Breast epithelium (tissue), 3 donors: ENCODE measurements at regions not wholly inside any gene's neighbourhood (a gene's known extent, or its start where the extent isn't known, plus 50 kb on each side); places are given as distances from the start of the nearest gene placed in this dataset.

Experiments
- POLR2A ChIP-seq: fragments of 450-650 bp; IDR thresholded peaks from one replicate; pipeline ENCODE4 v1.6.1; 2016; ENCODE audit warnings: antibody characterized with exemption, mild to moderate bottlenecking, moderate library complexity
- POLR2AphosphoS5 ChIP-seq, 3 donors: sonication (generic); formaldehyde crosslinking; IDR thresholded peaks; one replicate each; pipeline ENCODE4 v1.6.1; 2017; ENCODE audit warnings: antibody characterized with exemption in 3 of 3
- TF ChIP-seq, protein P1 (sequence below), 3 donors: fragments of 450-650 bp; IDR thresholded peaks; one replicate each; pipeline ENCODE4 v1.5.1; 2016 to 2017; ENCODE audit warnings: antibody characterized with exemption in 3 of 3, mild to moderate bottlenecking in 3 of 3, moderate library complexity in 3 of 3

DNA sequence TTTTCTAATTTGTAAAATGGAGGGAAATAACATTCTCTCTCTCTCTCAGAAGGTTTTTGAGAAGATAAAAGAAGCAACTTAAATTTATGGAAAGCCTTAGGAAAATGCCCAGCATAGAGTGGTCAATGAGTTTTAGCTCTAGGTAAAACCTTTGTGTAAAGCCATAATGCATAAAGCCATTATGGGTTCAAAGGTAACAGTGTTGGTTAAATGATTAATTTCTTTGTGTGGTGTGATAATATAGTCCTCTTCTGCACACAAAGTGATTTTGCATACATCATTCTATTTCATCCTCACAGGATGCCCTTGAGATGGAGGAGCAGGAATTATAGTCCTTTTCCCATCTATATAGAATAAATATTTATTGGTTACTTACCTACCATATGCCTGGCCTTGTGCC is 602.9 kb downstream of the CSNK1G3 start:
- TF ChIP-seq POLR2A (no peak), POLR2AphosphoS5 (IDR thresholded peaks at IDR 0.05) (no peak)
- TF ChIP-seq, protein P1, sequence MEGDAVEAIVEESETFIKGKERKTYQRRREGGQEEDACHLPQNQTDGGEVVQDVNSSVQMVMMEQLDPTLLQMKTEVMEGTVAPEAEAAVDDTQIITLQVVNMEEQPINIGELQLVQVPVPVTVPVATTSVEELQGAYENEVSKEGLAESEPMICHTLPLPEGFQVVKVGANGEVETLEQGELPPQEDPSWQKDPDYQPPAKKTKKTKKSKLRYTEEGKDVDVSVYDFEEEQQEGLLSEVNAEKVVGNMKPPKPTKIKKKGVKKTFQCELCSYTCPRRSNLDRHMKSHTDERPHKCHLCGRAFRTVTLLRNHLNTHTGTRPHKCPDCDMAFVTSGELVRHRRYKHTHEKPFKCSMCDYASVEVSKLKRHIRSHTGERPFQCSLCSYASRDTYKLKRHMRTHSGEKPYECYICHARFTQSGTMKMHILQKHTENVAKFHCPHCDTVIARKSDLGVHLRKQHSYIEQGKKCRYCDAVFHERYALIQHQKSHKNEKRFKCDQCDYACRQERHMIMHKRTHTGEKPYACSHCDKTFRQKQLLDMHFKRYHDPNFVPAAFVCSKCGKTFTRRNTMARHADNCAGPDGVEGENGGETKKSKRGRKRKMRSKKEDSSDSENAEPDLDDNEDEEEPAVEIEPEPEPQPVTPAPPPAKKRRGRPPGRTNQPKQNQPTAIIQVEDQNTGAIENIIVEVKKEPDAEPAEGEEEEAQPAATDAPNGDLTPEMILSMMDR (IDR thresholded peaks at IDR 0.05) = no peak
